Karpas-422 (cell line): ENCODE measurements at regions not wholly inside any gene's neighbourhood (a gene's known extent, or its start where the extent isn't known, plus 50 kb on each side); places are given as distances from the start of the nearest gene placed in this dataset.

Experiments
- DNase-seq: peaks from one replicate; pipeline ENCODE4 v3.0.0-alpha.2; 2015
- H2AFZ ChIP-seq: fragments of 200-600 bp; sonication (generic); 2 replicates; pipeline ENCODE4 v1.6.1; 2014; ENCODE audit warnings: antibody characterized with exemption, low read length, mixed read lengths
- H3K27ac ChIP-seq: fragments of 200-600 bp; sonication (generic); 2 replicates; pipeline ENCODE4 v1.5.1; 2014; ENCODE audit warnings: mild to moderate bottlenecking, low read length, moderate library complexity
- H3K27me3 ChIP-seq: fragments of 200-600 bp; sonication (generic); 2 replicates; pipeline ENCODE4 v1.6.1; 2014; ENCODE audit warnings: low read length, mixed read lengths
- H3K36me3 ChIP-seq: fragments of 200-600 bp; sonication (generic); 2 replicates; pipeline ENCODE4 v1.6.1; 2014; ENCODE audit warnings: low read length, mixed read lengths; ENCODE audit not compliant: insufficient read depth
- H3K4me1 ChIP-seq: fragments of 200-600 bp; sonication (generic); 2 replicates; pipeline ENCODE4 v1.6.1; 2014; ENCODE audit warnings: mild to moderate bottlenecking, low read length, mixed read lengths
- H3K4me2 ChIP-seq: fragments of 200-600 bp; sonication (generic); 2 replicates; pipeline ENCODE4 v1.6.1; 2014; ENCODE audit warnings: low read length, low read depth, mild to moderate bottlenecking; ENCODE audit not compliant: poor library complexity, severe bottlenecking
- H3K4me3 ChIP-seq: fragments of 200-600 bp; sonication (generic); 2 replicates; pipeline ENCODE4 v1.5.1; 2014; ENCODE audit warnings: mild to moderate bottlenecking, antibody characterized with exemption, low read length, mixed read lengths
- H3K79me2 ChIP-seq: fragments of 200-600 bp; sonication (generic); 2 replicates; pipeline ENCODE4 v1.6.1; 2014; ENCODE audit warnings: mild to moderate bottlenecking, low read length, mixed read lengths
- H3K9ac ChIP-seq: fragments of 200-600 bp; sonication (generic); 2 replicates; pipeline ENCODE4 v1.6.0; 2014; ENCODE audit warnings: low read length
- H3K9me2 ChIP-seq: fragments of 200-600 bp; sonication (generic), shearing (Covaris generic); replicated peaks from 2 replicates; pipeline ENCODE4 v1.6.0; 2014; ENCODE audit warnings: mild to moderate bottlenecking, low read length, moderate library complexity; ENCODE audit not compliant: insufficient read depth
- H3K9me3 ChIP-seq: fragments of 300-700, 200-600 bp; sonication (generic); 2 replicates; pipeline ENCODE4 v1.6.1; 2014; ENCODE audit warnings: low read length, mixed read lengths
- H4K20me1 ChIP-seq: fragments of 200-600 bp; sonication (generic); 2 replicates; pipeline ENCODE4 v1.6.1; 2014; ENCODE audit warnings: mild to moderate bottlenecking, antibody characterized with exemption, low read length, low read depth; ENCODE audit not compliant: insufficient read depth

DNA sequence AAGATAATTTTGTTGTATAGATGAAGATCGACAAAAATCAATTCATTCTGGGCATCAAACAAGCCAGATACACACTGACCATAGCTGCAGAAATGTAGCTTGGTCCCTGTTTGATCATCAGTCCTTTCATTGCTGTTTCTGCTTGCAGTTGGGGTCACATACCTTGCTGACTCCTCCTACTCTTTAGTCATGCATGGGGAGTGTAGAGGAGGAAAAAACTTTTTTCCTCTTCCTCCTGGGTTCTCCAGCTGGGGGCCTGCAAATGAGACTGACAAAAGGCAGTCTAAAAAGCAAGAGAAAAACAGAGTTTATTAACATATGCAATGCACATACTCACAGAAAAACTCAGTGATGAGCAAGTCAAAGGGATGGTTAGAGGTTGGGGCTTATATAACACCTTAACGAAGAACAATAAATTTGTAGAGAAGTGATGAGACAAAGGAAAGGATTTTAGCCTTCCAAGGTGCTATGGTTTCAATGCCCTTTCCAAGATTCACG lies 105.8 kb downstream of the QRSL1 start:
- Histone ChIP-seq H3K4me2 (peak overlapping the region; percentile 46), H3K36me3 (no peaks in the 10 kb centered on the region), H3K27me3 (no peaks in the 10 kb centered on the region), H2AFZ (no peak overlapping the region), H4K20me1 (no peaks in the 10 kb centered on the region), H3K79me2 (no peaks in the 10 kb centered on the region), H3K4me1 (peaks cover 85% of the 10 kb centered on the region), H3K9ac (peak overlapping the region; percentile 21), H3K9me3 (no peaks in the 10 kb centered on the region), H3K9me2 (no peaks in the 10 kb centered on the region), H3K27ac (peak overlapping the region; percentile 83), H3K4me3 (no peak overlapping the region)
- peak; percentile 70 for DNase-seq

DNA sequence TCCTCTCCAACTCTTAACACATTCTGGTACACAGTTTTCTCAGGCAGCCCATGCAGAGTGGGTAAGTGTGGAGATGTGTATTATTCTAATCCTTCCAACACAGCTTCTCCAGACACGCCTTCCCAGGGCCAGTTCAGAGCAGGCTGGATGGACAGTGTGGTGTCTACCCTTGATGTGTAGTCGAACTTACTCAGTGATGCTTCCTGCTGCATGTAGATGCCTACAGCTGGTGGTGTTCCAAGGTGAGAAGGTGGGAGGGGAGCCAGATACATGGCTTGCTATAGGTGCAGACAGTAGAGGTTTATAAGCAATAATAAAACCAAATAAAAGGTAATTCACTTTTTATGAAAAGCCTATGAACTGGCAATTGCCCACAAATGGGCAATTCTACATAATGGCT lies 104.0 kb downstream of the QRSL1 start:
- Histone ChIP-seq H3K4me2 (no peak overlapping the region), H3K27me3 (no peaks in the 10 kb centered on the region), H3K4me3 (no peak overlapping the region), H2AFZ (peak overlapping the region; percentile 31; the same call in 1 of the 2 replicates), H3K4me1 (peaks cover 85% of the 10 kb centered on the region), H3K9ac (peak overlapping the region; percentile 6; the same call in 1 of the 2 replicates), H3K79me2 (no peaks in the 10 kb centered on the region), H3K36me3 (no peaks in the 10 kb centered on the region), H3K27ac (peak overlapping the region; percentile 74), H4K20me1 (no peaks in the 10 kb centered on the region), H3K9me2 (no peaks in the 10 kb centered on the region), H3K9me3 (no peaks in the 10 kb centered on the region)
- DNase-seq: no peak

DNA sequence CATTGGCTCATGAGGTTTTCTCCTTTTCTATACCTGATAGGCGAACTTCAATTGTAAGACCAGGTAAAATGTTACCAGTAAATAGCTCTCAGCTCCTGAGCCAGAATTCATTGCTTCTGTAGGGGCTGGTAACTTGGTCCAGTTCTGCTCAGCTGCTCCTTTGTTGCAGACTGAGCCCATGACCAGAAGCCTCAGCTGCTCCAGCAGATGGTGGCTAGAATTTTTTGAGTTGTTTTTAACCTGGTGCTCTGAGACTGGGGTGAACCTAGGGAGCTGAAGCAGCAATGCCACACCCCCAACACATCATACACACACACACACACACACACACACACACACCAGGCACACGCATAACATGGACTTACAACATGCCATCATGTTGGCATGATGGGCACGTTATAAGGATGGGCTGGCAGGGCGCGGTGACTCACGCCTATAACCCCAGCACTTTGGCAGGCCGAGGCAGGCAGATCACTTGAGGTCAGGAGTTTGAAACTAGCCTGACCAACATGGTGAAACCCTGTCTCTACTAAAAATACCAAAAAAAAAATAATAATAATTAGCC lies 103.1 kb downstream of the QRSL1 start:
- Histone ChIP-seq H3K27me3 (no peaks in the 10 kb centered on the region), H3K4me1 (peaks cover 85% of the 10 kb centered on the region), H3K36me3 (no peaks in the 10 kb centered on the region), H3K4me2 (no peak overlapping the region), H4K20me1 (no peaks in the 10 kb centered on the region), H3K4me3 (no peak overlapping the region), H2AFZ (no peak overlapping the region), H3K9ac (no peak overlapping the region), H3K79me2 (no peaks in the 10 kb centered on the region), H3K9me2 (no peaks in the 10 kb centered on the region), H3K27ac (peak overlapping the region; percentile 92), H3K9me3 (no peaks in the 10 kb centered on the region)
- DNase-seq: no peak

DNA sequence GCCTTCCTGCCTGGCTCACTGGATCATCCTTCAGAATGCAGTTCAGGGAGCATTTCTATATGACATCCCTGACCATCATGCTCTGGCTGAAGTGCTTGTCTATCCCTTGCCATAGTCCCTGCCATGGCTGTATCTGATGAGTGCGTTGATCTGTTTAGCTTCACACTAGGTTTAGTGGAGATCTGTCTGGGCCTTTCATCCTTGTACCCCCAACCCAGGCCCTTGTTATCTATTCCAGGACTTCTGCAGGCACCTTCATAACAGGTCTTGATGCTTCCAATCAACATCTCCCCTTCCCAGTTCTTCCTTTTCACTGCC lies 102.4 kb downstream of the QRSL1 start:
- Histone ChIP-seq H3K27me3 (no peaks in the 10 kb centered on the region), H3K4me1 (peaks cover 83% of the 10 kb centered on the region), H4K20me1 (no peaks in the 10 kb centered on the region), H2AFZ (no peak overlapping the region), H3K36me3 (no peaks in the 10 kb centered on the region), H3K9me2 (no peaks in the 10 kb centered on the region), H3K27ac (peak overlapping the region; percentile 92), H3K4me3 (no peak overlapping the region), H3K9me3 (no peaks in the 10 kb centered on the region), H3K9ac (no peak overlapping the region), H3K4me2 (no peak overlapping the region), H3K79me2 (no peaks in the 10 kb centered on the region)
- no peak for DNase-seq

DNA sequence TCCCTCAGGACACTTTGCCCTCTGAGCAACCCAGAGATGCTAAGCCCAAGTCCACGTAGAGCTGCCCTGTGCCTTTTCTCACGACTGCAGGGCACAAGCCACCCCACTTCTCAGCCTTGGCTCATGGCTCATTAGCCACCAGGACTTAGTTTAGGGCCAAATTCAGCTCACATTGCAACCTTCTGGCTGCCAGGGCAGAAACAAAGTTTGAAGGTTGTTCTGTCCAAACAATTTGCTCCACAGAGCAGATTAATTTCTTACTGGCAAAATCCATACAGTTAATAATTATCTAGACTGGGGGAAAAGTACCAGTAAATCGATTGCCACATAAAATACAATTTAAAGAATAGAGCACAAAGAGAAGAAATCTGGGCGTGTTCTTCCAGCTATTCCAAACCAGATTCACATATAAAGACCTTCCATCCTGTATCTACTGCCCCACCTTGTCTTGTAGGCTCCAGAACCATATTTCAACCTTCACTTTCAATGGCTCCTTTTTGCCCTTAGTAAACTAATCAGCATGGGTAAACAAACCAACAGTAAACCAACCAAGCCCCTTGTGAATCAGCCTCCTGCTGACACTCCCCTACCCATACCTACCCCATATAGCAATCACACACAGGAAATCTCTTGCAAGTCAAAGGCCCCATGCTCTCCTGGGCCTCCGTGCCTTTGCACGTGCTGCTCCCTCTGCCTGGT lies 101.9 kb downstream of the QRSL1 start:
- Histone ChIP-seq H3K9me2 (no peaks in the 10 kb centered on the region), H3K36me3 (no peaks in the 10 kb centered on the region), H3K4me3 (no peak overlapping the region), H3K9ac (peak overlapping the region; percentile 52), H2AFZ (peak overlapping the region; percentile 37), H3K4me2 (peak overlapping the region; percentile 25), H4K20me1 (no peaks in the 10 kb centered on the region), H3K9me3 (no peaks in the 10 kb centered on the region), H3K4me1 (peaks cover 83% of the 10 kb centered on the region), H3K27me3 (no peaks in the 10 kb centered on the region), H3K79me2 (no peaks in the 10 kb centered on the region), H3K27ac (peak overlapping the region; percentile 92)
- peak; percentile 62 for DNase-seq

DNA sequence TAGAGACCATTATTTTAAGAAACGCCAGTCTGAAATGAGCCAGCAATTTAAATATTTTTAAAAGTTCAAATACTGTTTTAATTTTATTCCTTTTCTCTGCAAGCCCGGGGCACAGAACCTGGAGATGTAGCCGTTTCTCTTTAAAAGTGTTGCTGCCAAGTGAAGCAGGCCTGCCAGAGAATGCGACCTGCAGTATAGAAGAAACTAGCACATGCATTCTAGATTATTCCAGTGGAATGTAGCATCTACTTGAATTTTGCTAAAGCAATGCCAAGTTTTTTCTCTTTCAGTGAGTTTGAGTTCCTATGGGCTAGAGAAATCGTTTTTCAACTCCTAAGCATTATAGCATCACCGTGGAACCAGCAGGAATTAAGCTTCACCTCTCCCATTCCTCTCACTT lies 101.3 kb downstream of the QRSL1 start:
- Histone ChIP-seq H3K27ac (peak overlapping the region; percentile 92), H3K4me1 (peaks cover 81% of the 10 kb centered on the region), H3K79me2 (no peaks in the 10 kb centered on the region), H4K20me1 (no peaks in the 10 kb centered on the region), H3K4me2 (peak overlapping the region; percentile 25), H3K9me2 (no peaks in the 10 kb centered on the region), H3K4me3 (no peak overlapping the region), H3K9ac (peak overlapping the region; percentile 52), H3K9me3 (no peaks in the 10 kb centered on the region), H3K36me3 (no peaks in the 10 kb centered on the region), H3K27me3 (no peaks in the 10 kb centered on the region), H2AFZ (peak overlapping the region; percentile 37)
- peak; percentile 66 for DNase-seq

DNA sequence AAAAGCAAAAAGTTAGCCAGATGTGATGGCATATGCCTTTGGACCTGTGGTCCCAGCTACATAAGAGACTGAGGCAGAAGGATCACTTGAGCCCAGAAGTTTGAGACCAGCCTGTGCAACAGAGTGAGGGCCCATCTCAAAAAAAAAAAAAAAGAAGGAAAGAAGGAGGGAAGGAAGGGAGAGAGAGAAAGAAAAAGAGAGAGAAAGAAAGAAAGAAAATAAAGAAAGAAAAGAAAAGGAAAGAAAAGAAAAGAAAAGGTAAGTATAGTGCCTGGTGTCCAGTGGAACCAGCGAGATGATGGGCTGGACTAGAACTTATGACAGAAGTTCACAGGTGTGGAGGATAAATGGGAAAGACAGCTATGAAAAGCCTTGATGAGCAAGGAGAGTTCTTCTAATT lies 100.9 kb downstream of the QRSL1 start:
- no peak overlapping the region for H3K4me3 ChIP-seq
- peak overlapping the region; percentile 52 for H3K9ac ChIP-seq
- H2AFZ ChIP-seq: peak overlapping the region; percentile 84
- no peaks in the 10 kb centered on the region for H3K27me3 ChIP-seq
- peak overlapping the region; percentile 25 for H3K4me2 ChIP-seq
- H3K9me2 ChIP-seq: no peaks in the 10 kb centered on the region
- peak overlapping the region; percentile 92 for H3K27ac ChIP-seq
- H3K4me1 ChIP-seq: peaks cover 76% of the 10 kb centered on the region
- DNase-seq: no peak
- no peaks in the 10 kb centered on the region for H4K20me1 ChIP-seq
- no peaks in the 10 kb centered on the region for H3K79me2 ChIP-seq
- H3K36me3 ChIP-seq: no peaks in the 10 kb centered on the region
- H3K9me3 ChIP-seq: no peaks in the 10 kb centered on the region

DNA sequence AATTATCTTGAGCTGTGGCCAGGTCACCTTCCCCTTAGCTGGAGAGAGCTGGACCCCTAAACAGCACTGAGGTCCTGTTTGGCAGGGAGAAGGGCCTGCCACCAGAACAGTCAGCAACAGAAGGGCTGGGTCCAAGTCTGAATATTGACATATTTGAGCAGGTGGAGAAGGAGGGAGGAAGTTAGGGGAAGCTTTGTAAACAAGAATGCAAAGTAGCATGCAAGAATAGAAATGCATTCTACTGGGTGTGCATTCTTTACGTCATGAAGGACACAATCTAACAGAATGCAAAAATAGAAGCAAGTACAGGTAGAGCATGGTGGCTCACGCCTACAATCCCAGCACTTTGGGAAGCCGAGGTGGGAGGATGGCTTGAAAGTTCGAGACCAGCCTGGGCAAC lies 100.5 kb downstream of the QRSL1 start:
- Histone ChIP-seq H3K79me2 (no peaks in the 10 kb centered on the region), H3K9ac (peak overlapping the region; percentile 52), H3K9me3 (no peaks in the 10 kb centered on the region), H3K4me3 (no peak overlapping the region), H3K9me2 (no peaks in the 10 kb centered on the region), H2AFZ (peak overlapping the region; percentile 84), H3K27me3 (no peaks in the 10 kb centered on the region), H3K4me2 (peak overlapping the region; percentile 25), H3K4me1 (peaks cover 75% of the 10 kb centered on the region), H3K36me3 (no peaks in the 10 kb centered on the region), H4K20me1 (no peaks in the 10 kb centered on the region), H3K27ac (peak overlapping the region; percentile 92)
- DNase-seq: no peak
